Nephron (organoid): ENCODE measurements at regions not wholly inside any gene's neighbourhood (a gene's known extent, or its start where the extent isn't known, plus 50 kb on each side); places are given as distances from the start of the nearest gene placed in this dataset.

Experiments
- H3K27ac Mint-ChIP-seq, 3 experiments: 2 replicates each; pipeline ENCODE4 v1.8.0; 2020; ENCODE audit warnings: mixed read lengths in 3 of 3, mild to moderate bottlenecking in 2 of 3, moderate library complexity in 1 of 3
- H3K27me3 Mint-ChIP-seq: 2 replicates; pipeline ENCODE4 v1.8.0; 2021; ENCODE audit warnings: low read depth, mild to moderate bottlenecking, moderate library complexity, mixed read lengths
- H3K36me3 Mint-ChIP-seq: 2 replicates; pipeline ENCODE4 v1.8.0; 2020; ENCODE audit warnings: low read depth, mixed read lengths
- H3K4me1 Mint-ChIP-seq: 2 replicates; pipeline ENCODE4 v1.8.0; 2020; ENCODE audit warnings: mixed read lengths
- H3K4me3 Mint-ChIP-seq, 3 experiments: 2 replicates each; pipeline ENCODE4 v1.8.0; 2020; ENCODE audit warnings: mild to moderate bottlenecking in 3 of 3, mixed read lengths in 3 of 3, moderate library complexity in 2 of 3
- H3K9me3 Mint-ChIP-seq: 2 replicates; pipeline ENCODE4 v1.8.0; 2020; ENCODE audit warnings: mixed read lengths
- TF ChIP-seq, protein P1 (sequence below), 3 experiments: fragments of 200-600 bp; sonication (generic); IDR thresholded peaks; one replicate each; pipeline ENCODE4 v1.5.0; 2021; ENCODE audit warnings: antibody characterized with exemption in 3 of 3; ENCODE audit not compliant: unreplicated experiment in 3 of 3

DNA sequence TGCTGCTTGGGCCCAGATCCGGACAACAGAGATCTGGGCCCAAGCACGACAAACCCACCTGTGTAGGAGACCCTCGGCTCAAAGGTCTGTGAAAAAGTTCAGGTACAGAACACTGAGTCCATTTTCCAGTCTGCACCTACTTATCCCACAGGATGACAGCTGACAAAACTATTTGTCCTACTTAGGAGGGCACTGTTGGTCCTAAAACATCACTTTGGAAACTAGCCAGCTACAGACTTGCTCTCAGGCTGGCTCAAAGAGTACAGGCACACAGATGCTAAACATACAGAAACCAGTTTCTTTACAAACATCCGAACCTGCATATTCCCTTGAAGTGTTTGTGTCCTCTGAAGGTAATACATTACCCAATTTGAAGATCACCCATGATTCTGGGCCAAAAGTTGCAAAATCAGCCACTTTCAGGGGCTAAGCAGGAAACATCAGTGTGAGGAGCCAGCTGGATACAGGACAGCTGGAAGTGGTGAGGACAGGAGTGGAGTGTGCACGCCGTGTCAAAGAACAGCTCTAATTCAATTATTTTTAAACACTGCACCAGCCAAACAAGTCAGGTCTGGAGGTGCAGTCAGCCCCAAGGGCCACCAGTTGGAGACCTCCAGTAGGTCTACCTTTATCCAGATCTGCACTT is 88.5 kb downstream of the NOC3L start:
- H3K4me3 Mint-ChIP-seq = no peak overlapping the region
- H3K27me3 Mint-ChIP-seq = no peaks in the 10 kb centered on the region
- TF ChIP-seq, protein P1, sequence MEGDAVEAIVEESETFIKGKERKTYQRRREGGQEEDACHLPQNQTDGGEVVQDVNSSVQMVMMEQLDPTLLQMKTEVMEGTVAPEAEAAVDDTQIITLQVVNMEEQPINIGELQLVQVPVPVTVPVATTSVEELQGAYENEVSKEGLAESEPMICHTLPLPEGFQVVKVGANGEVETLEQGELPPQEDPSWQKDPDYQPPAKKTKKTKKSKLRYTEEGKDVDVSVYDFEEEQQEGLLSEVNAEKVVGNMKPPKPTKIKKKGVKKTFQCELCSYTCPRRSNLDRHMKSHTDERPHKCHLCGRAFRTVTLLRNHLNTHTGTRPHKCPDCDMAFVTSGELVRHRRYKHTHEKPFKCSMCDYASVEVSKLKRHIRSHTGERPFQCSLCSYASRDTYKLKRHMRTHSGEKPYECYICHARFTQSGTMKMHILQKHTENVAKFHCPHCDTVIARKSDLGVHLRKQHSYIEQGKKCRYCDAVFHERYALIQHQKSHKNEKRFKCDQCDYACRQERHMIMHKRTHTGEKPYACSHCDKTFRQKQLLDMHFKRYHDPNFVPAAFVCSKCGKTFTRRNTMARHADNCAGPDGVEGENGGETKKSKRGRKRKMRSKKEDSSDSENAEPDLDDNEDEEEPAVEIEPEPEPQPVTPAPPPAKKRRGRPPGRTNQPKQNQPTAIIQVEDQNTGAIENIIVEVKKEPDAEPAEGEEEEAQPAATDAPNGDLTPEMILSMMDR (IDR thresholded peaks at IDR 0.05; ENCODE audit: unreplicated experiment in 3 of 3) = no peak
- H3K36me3 Mint-ChIP-seq = peaks cover 47% of the 10 kb centered on the region
- H3K4me1 Mint-ChIP-seq = peaks cover 30% of the 10 kb centered on the region
- H3K27ac Mint-ChIP-seq = peak overlapping the region in 1 of 3 experiments; percentile 62
- peaks cover 21% of the 10 kb centered on the region for H3K9me3 Mint-ChIP-seq

DNA sequence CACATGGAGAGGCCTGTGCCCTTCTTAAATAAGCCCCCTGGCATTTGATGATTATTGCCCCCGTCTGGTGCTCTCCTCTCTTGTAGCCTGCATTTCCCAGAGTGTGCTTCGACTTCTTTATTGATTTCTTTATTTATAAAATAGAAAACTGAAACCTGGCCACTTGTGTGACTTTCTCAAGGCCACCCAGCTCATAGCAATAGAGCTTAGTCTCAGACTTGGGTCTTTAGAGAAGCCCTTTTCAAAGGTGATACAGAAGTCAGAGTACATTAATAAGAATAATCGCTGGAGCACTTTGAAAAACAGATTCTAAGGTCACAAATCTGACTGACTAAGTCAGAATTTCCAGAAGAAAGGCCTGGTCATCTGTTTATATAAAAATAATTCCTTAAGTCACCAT is 86.6 kb downstream of the NOC3L start:
- Mint-ChIP-seq H3K36me3 (peaks cover 37% of the 10 kb centered on the region), H3K9me3 (peaks cover 18% of the 10 kb centered on the region), H3K27me3 (no peaks in the 10 kb centered on the region), H3K4me1 (peaks cover 30% of the 10 kb centered on the region), H3K4me3 (no peak overlapping the region), H3K27ac (peak overlapping the region in 1 of 3 experiments; percentile 37)
- TF ChIP-seq, protein P1 (IDR thresholded peaks at IDR 0.05; ENCODE audit: unreplicated experiment in 3 of 3) = no peak

DNA sequence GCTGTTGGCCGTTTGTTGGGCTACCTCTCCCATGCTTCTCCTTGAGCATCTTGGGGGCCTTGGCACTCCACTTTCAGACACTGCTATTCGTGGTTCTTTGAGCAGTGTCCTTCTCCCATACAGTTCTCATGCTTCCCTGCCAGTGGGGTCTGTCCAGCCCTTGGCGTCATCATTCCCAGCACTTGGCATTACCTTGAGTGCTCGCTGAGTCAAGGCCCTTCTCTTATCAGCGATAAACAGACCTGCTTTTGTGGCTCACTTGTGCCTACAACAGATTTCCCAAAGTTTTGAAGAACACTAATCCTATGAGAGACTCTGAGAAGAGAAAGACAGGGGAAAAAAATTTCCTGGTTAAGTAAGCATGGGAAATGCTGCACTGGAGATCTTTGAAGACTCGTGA is 85.3 kb downstream of the NOC3L start:
- TF ChIP-seq, protein P1 (IDR thresholded peaks at IDR 0.05; ENCODE audit: unreplicated experiment in 3 of 3) = no peak
- peaks cover 24% of the 10 kb centered on the region for H3K36me3 Mint-ChIP-seq
- no peak overlapping the region for H3K27ac Mint-ChIP-seq
- H3K9me3 Mint-ChIP-seq = peaks cover 8% of the 10 kb centered on the region
- no peaks in the 10 kb centered on the region for H3K27me3 Mint-ChIP-seq
- H3K4me3 Mint-ChIP-seq = no peak overlapping the region
- peaks cover 30% of the 10 kb centered on the region for H3K4me1 Mint-ChIP-seq

DNA sequence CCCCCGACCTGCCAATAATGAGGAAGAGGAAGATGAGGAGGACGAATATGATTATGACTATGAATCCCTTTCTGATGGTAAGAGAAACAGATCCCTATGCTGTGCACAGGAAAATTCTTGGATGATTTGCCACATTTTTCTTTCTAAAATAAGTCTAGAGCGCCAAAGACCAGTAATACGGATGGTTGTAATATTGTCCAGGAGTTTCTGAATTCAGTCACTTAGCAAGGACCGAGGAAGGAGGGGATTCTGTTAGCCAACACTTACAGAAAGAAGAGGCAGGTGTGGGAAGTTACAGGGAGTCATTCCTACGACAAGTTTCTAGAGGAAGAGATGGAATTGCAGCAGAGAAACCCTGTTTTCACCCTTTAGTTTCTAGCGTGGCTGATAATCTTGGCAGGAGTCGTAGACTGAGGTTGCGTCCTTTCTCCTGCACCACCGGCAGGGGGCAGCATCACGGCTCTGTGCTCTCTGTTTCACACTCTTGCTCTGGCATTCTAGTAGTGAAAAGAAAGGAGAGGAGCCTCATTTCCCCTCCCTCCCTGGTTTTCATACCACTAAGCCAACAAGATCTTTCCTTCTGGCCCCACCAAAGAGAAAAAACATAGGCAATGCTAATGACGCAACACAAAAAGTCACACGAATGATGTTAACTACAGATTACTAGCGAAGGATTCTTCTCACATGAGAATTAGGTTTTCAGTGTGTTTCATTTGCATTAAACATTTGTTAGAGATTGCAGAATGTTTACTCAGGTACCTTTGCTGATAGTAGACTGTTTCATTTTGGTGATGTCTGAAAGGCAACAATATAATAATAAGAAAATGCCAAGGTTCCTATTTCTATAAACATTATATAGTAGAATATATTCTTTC is 82.7 kb downstream of the NOC3L start:
- no peaks in the 10 kb centered on the region for H3K27me3 Mint-ChIP-seq
- H3K4me1 Mint-ChIP-seq = peaks cover 8% of the 10 kb centered on the region
- no peak overlapping the region for H3K4me3 Mint-ChIP-seq
- TF ChIP-seq, protein P1 (IDR thresholded peaks at IDR 0.05; ENCODE audit: unreplicated experiment in 3 of 3) = peak; percentile 53 to 74 (median 64)
- H3K9me3 Mint-ChIP-seq = no peaks in the 10 kb centered on the region
- H3K36me3 Mint-ChIP-seq = peaks cover 9% of the 10 kb centered on the region
- H3K27ac Mint-ChIP-seq = no peak overlapping the region

DNA sequence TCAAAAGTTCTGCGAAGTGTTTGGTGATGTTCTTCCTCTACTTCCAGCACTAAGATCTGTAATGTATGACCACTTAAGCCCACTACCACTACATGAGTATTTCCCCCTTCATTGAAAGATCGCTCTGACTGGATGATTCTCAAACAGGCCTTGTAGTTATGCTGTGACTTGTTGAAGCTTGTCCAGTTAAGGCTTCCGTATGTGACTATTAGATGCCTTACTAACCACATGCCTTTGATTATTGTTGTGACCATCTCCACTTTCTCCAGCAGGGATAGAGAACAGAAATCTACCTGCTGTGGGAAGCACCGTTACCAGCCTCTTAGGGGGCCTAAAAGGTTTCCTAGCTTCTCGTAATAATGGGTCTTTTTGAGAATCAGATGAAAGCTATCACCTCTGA is 81.1 kb downstream of the NOC3L start:
- H3K27ac Mint-ChIP-seq = no peak overlapping the region
- H3K27me3 Mint-ChIP-seq = no peaks in the 10 kb centered on the region
- H3K4me3 Mint-ChIP-seq = no peak overlapping the region
- H3K4me1 Mint-ChIP-seq = no peaks in the 10 kb centered on the region
- no peaks in the 10 kb centered on the region for H3K9me3 Mint-ChIP-seq
- peaks cover 11% of the 10 kb centered on the region for H3K36me3 Mint-ChIP-seq
- TF ChIP-seq, protein P1 (IDR thresholded peaks at IDR 0.05; ENCODE audit: unreplicated experiment in 3 of 3) = no peak
